GM23338 (cell line): ENCODE measurements at regions not wholly inside any gene's neighbourhood (a gene's known extent, or its start where the extent isn't known, plus 50 kb on each side); places are given as distances from the start of the nearest gene placed in this dataset.

Experiments
- ATAC-seq: fragments of 200-7000 bp; cut with Tn5 transposase; 3 replicates; pipeline ENCODE4 v1.9.1; 2020
- DNase-seq: peaks from one replicate; pipeline ENCODE4 v3.0.0-alpha.2; 2015; ENCODE audit warnings: low spot score
- H2AFZ ChIP-seq: fragments of 200-600 bp; sonication (generic); 2 replicates; pipeline ENCODE4 v1.8.0; 2016; ENCODE audit warnings: antibody characterized with exemption, mild to moderate bottlenecking, moderate library complexity
- H3F3A ChIP-seq: fragments of 200-600 bp; sonication (generic); replicated peaks from 2 replicates; pipeline ENCODE4 v1.8.0; 2017; ENCODE audit warnings: antibody characterized with exemption, mixed run types, low read depth
- H3K27ac ChIP-seq: fragments of 200-600 bp; sonication (generic); 2 replicates; pipeline ENCODE4 v1.6.1; 2016; ENCODE audit warnings: low read depth
- H3K27me3 ChIP-seq: fragments of 200-600 bp; sonication (generic); 2 replicates; pipeline ENCODE4 v1.8.0; 2016; ENCODE audit warnings: mild to moderate bottlenecking, mixed run types, moderate library complexity; ENCODE audit not compliant: insufficient read depth
- H3K36me3 ChIP-seq: fragments of 200-600 bp; sonication (generic); 2 replicates; pipeline ENCODE4 v1.8.0; 2016; ENCODE audit warnings: mild to moderate bottlenecking; ENCODE audit not compliant: insufficient read depth
- H3K4me1 ChIP-seq: fragments of 200-600 bp; sonication (generic); 2 replicates; pipeline ENCODE4 v1.8.0; 2016; ENCODE audit warnings: mild to moderate bottlenecking, moderate library complexity; ENCODE audit not compliant: insufficient read depth
- H3K4me2 ChIP-seq: fragments of 200-600 bp; sonication (generic); 2 replicates; pipeline ENCODE4 v1.7.1; 2017; ENCODE audit warnings: mixed run types
- H3K4me3 ChIP-seq: fragments of 200-600 bp; sonication (generic); 2 replicates; pipeline ENCODE4 v1.6.1; 2016; ENCODE audit warnings: mixed run types
- H3K79me2 ChIP-seq: fragments of 200-600 bp; sonication (generic); replicated peaks from 2 replicates; pipeline ENCODE4 v1.8.0; 2017; ENCODE audit warnings: mild to moderate bottlenecking; ENCODE audit not compliant: insufficient read depth
- H3K9me2 ChIP-seq: fragments of 200-600 bp; sonication (generic); 2 replicates; pipeline ENCODE4 v1.8.0; 2017; ENCODE audit not compliant: insufficient read depth
- H4K20me1 ChIP-seq: fragments of 200-600 bp; sonication (generic); replicated peaks from 2 replicates; pipeline ENCODE4 v1.8.0; 2017; ENCODE audit warnings: mild to moderate bottlenecking; ENCODE audit not compliant: insufficient read depth
- H3K27ac Mint-ChIP-seq: 2 replicates; pipeline ENCODE4 v1.8.0; 2020; ENCODE audit warnings: inconsistent platforms, mild to moderate bottlenecking, moderate library complexity, mixed read lengths
- H3K27me3 Mint-ChIP-seq: 3 replicates; pipeline ENCODE4 v1.8.0; 2022; ENCODE audit warnings: low read depth, mild to moderate bottlenecking, moderate library complexity, mixed read lengths, inconsistent platforms; ENCODE audit not compliant: insufficient read depth, poor library complexity
- H3K36me3 Mint-ChIP-seq: 3 replicates; pipeline ENCODE4 v1.8.0; 2021; ENCODE audit warnings: low read depth, mild to moderate bottlenecking, inconsistent platforms, moderate library complexity, mixed read lengths
- H3K4me1 Mint-ChIP-seq: 3 replicates; pipeline ENCODE4 v1.8.0; 2020; ENCODE audit warnings: mild to moderate bottlenecking, inconsistent platforms, mixed read lengths
- H3K4me3 Mint-ChIP-seq: 3 replicates; pipeline ENCODE4 v1.8.0; 2021; ENCODE audit warnings: moderate library complexity, mild to moderate bottlenecking, inconsistent platforms, mixed read lengths
- H3K9me3 Mint-ChIP-seq: 3 replicates; pipeline ENCODE4 v1.8.0; 2020; ENCODE audit warnings: moderate library complexity, mild to moderate bottlenecking, inconsistent platforms, mixed read lengths
- CREB1 ChIP-seq: fragments of 250-450 bp; sonication (Bioruptor Pico); IDR thresholded peaks from 2 replicates; pipeline ENCODE4 v1.5.0; 2020; ENCODE audit warnings: low read depth, mild to moderate bottlenecking, moderate library complexity
- CTCF ChIP-seq, 2 experiments: fragments of 200-600 bp in 1 of 2; sonication (generic) in 1 of 2; conservative IDR thresholded peaks; 2 replicates each; pipeline versions ENCODE4 v1.5.1 to v1.6.1; 2016 to 2017; ENCODE audit warnings: antibody characterized with exemption in 2 of 2, low read depth in 2 of 2, mild to moderate bottlenecking in 2 of 2, moderate library complexity in 1 of 2
- ETS1 ChIP-seq: IDR thresholded peaks from 2 replicates; pipeline ENCODE4 v1.6.1; 2016; ENCODE audit warnings: antibody characterized with exemption
- EZH2phosphoT487 ChIP-seq: fragments of 200-600 bp; sonication (generic); IDR thresholded peaks from one replicate; pipeline ENCODE4 v1.8.1; 2018; ENCODE audit warnings: antibody characterized with exemption; ENCODE audit not compliant: unreplicated experiment
- JUNB ChIP-seq: IDR thresholded peaks from one replicate; pipeline ENCODE4 v1.6.1; 2016; ENCODE audit warnings: antibody characterized with exemption; ENCODE audit not compliant: unreplicated experiment
- NANOG ChIP-seq: IDR thresholded peaks from 2 replicates; pipeline ENCODE4 v1.6.1; 2016; ENCODE audit warnings: antibody characterized with exemption, borderline replicate concordance
- POLR2AphosphoS5 ChIP-seq: IDR thresholded peaks from 2 replicates; pipeline ENCODE4 v1.6.1; 2016; ENCODE audit warnings: antibody characterized with exemption, low read depth
- REST ChIP-seq: IDR thresholded peaks from one replicate; pipeline ENCODE4 v1.6.1; 2018; ENCODE audit warnings: antibody characterized with exemption; ENCODE audit not compliant: unreplicated experiment
- STAT1 ChIP-seq: IDR thresholded peaks from one replicate; pipeline ENCODE4 v1.6.1; 2016; ENCODE audit warnings: antibody characterized with exemption; ENCODE audit not compliant: unreplicated experiment
- ZNF114 ChIP-seq: fragments of 250-450 bp; sonication (Bioruptor Pico); IDR thresholded peaks from 2 replicates; pipeline ENCODE4 v1.5.0; 2020; ENCODE audit warnings: mild to moderate bottlenecking, moderate library complexity
- ZNF331 ChIP-seq: fragments of 250-450 bp; sonication (Bioruptor Pico); IDR thresholded peaks from 2 replicates; pipeline ENCODE4 v1.5.0; 2020; ENCODE audit warnings: low read depth, mild to moderate bottlenecking, moderate library complexity

GRCh38 chrX:40866893-40867292, 131.6 kb upstream of the MED14 start (continued):
- TF ChIP-seq CTCF (conservative IDR thresholded peaks at IDR 0.05; ENCODE audit: low read depth in 2 of 2) (no peak), NANOG (no peak)

- no peak overlapping the region for H3K4me3 Mint-ChIP-seq
- ATAC-seq (no peak), DNase-seq (no peak)
- peaks cover 23% of the 10 kb centered on the region for H3K9me3 Mint-ChIP-seq
- Histone ChIP-seq H3K27ac (no peak overlapping the region), H4K20me1 (no peaks in the 10 kb centered on the region), H2AFZ (no peak overlapping the region), H3K4me1 (no peaks in the 10 kb centered on the region), H3K27me3 (no peaks in the 10 kb centered on the region), H3K9me2 (0 out of 2 replicates have a peak, but pooled peaks cover 3% of the 10 kb centered on the region), H3K79me2 (no peaks in the 10 kb centered on the region), H3K4me3 (no peak overlapping the region), H3K4me2 (no peak overlapping the region), H3F3A (no peaks in the 10 kb centered on the region), H3K36me3 (no peaks in the 10 kb centered on the region)
- H3K36me3 Mint-ChIP-seq: peaks cover 15% of the 10 kb centered on the region; the same call in 2 of the 3 replicates
- H3K27ac Mint-ChIP-seq: no peak overlapping the region
- peaks cover 3% of the 10 kb centered on the region; the same call in 2 of the 3 replicates for H3K4me1 Mint-ChIP-seq
- H3K27me3 Mint-ChIP-seq: peaks cover 5% of the 10 kb centered on the region
- no peak for TF ChIP-seq ZNF331 (CRISPR knock-in tag)
- no peak for TF ChIP-seq POLR2AphosphoS5
- TF ChIP-seq STAT1: no peak
- no peak for TF ChIP-seq EZH2phosphoT487
- no peak for TF ChIP-seq CTCF (conservative IDR thresholded peaks at IDR 0.05; ENCODE audit: low read depth in 2 of 2)
- TF ChIP-seq REST: no peak
- TF ChIP-seq NANOG: no peak
- TF ChIP-seq CREB1 (CRISPR knock-in tag): no peak
- TF ChIP-seq JUNB: no peak
- TF ChIP-seq ETS1: no peak
- no peak for TF ChIP-seq ZNF114 (CRISPR knock-in tag)
These were observed 132.0 kb upstream of the MED14 start for GRCh38 chrX:40867352-40867751.
